Transverse colon (tissue), 3 donors: ENCODE measurements at regions not wholly inside any gene's neighbourhood (a gene's known extent, or its start where the extent isn't known, plus 50 kb on each side); places are given as distances from the start of the nearest gene placed in this dataset.

Experiments used
- POLR2A ChIP-seq: fragments of 450-650 bp; IDR thresholded peaks from one replicate; pipeline ENCODE4 v1.6.1; 2016; ENCODE audit warnings: antibody characterized with exemption, mild to moderate bottlenecking, moderate library complexity
- TF ChIP-seq, protein P1 (sequence below), 5 experiments: fragments of 200-600 bp in 3 of 5; fragments of 450-650 bp in 2 of 5; sonication (generic) in 3 of 5; IDR thresholded peaks; 1 replicate in 2 of 5; 2 replicates in 3 of 5; pipeline ENCODE4 v1.5.1; 2016 to 2017; ENCODE audit warnings: antibody characterized with exemption in 5 of 5, inconsistent platforms in 3 of 5, mild to moderate bottlenecking in 2 of 5, moderate library complexity in 1 of 5

GRCh38 chr6:34608321-34609091, 52.4 kb upstream of the SPDEF start:
- TF ChIP-seq POLR2A = no peak
- TF ChIP-seq, protein P1, sequence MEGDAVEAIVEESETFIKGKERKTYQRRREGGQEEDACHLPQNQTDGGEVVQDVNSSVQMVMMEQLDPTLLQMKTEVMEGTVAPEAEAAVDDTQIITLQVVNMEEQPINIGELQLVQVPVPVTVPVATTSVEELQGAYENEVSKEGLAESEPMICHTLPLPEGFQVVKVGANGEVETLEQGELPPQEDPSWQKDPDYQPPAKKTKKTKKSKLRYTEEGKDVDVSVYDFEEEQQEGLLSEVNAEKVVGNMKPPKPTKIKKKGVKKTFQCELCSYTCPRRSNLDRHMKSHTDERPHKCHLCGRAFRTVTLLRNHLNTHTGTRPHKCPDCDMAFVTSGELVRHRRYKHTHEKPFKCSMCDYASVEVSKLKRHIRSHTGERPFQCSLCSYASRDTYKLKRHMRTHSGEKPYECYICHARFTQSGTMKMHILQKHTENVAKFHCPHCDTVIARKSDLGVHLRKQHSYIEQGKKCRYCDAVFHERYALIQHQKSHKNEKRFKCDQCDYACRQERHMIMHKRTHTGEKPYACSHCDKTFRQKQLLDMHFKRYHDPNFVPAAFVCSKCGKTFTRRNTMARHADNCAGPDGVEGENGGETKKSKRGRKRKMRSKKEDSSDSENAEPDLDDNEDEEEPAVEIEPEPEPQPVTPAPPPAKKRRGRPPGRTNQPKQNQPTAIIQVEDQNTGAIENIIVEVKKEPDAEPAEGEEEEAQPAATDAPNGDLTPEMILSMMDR (IDR thresholded peaks at IDR 0.05) = no peak
